ENCODE measurements at regions not wholly inside any gene's neighbourhood (a gene's known extent, or its start where the extent isn't known, plus 50 kb on each side); places are given as distances from the start of the nearest gene placed in this dataset.

GRCh38 chr2:128786741-128787478, 468.2 kb upstream of the HS6ST1 start:
- intact Hi-C loops (cut with micrococcal nuclease; ENCODE audit: unreplicated experiment), result no loop called here
- ATAC-seq, result 0 out of 3 replicates have a peak, but pooled peaks have one; percentile 12
- CTCF ChIA-PET (ENCODE audit: low intra/inter-chr PET ratio, low total read pairs), result no interaction called here
- TF ChIP-seq, protein P1, sequence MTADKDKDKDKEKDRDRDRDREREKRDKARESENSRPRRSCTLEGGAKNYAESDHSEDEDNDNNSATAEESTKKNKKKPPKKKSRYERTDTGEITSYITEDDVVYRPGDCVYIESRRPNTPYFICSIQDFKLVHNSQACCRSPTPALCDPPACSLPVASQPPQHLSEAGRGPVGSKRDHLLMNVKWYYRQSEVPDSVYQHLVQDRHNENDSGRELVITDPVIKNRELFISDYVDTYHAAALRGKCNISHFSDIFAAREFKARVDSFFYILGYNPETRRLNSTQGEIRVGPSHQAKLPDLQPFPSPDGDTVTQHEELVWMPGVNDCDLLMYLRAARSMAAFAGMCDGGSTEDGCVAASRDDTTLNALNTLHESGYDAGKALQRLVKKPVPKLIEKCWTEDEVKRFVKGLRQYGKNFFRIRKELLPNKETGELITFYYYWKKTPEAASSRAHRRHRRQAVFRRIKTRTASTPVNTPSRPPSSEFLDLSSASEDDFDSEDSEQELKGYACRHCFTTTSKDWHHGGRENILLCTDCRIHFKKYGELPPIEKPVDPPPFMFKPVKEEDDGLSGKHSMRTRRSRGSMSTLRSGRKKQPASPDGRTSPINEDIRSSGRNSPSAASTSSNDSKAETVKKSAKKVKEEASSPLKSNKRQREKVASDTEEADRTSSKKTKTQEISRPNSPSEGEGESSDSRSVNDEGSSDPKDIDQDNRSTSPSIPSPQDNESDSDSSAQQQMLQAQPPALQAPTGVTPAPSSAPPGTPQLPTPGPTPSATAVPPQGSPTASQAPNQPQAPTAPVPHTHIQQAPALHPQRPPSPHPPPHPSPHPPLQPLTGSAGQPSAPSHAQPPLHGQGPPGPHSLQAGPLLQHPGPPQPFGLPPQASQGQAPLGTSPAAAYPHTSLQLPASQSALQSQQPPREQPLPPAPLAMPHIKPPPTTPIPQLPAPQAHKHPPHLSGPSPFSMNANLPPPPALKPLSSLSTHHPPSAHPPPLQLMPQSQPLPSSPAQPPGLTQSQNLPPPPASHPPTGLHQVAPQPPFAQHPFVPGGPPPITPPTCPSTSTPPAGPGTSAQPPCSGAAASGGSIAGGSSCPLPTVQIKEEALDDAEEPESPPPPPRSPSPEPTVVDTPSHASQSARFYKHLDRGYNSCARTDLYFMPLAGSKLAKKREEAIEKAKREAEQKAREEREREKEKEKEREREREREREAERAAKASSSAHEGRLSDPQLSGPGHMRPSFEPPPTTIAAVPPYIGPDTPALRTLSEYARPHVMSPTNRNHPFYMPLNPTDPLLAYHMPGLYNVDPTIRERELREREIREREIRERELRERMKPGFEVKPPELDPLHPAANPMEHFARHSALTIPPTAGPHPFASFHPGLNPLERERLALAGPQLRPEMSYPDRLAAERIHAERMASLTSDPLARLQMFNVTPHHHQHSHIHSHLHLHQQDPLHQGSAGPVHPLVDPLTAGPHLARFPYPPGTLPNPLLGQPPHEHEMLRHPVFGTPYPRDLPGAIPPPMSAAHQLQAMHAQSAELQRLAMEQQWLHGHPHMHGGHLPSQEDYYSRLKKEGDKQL (CRISPR knock-in tag; IDR thresholded peaks at IDR 0.05; ENCODE audit: low read depth), result no peak
- TF ChIP-seq NAIF1 (CRISPR knock-in tag; IDR thresholded peaks at IDR 0.05; ENCODE audit: borderline replicate concordance) (no peak), NFIC (IDR thresholded peaks at IDR 0.05; ENCODE audit: low read length) (no peak), JUND (CRISPR knock-in tag; IDR thresholded peaks at IDR 0.05) (no peak), CEBPZ (IDR thresholded peaks at IDR 0.05; ENCODE audit: low read length) (no peak), FUBP1 (CRISPR knock-in tag; IDR thresholded peaks at IDR 0.05; ENCODE audit: borderline replicate concordance) (no peak), GATAD1 (CRISPR knock-in tag; IDR thresholded peaks at IDR 0.05) (no peak), NFYC (CRISPR knock-in tag; IDR thresholded peaks at IDR 0.05) (no peak), NFE2L1 (CRISPR knock-in tag; IDR thresholded peaks at IDR 0.05; ENCODE audit: borderline replicate concordance) (no peak), KDM4B (CRISPR knock-in tag; IDR thresholded peaks at IDR 0.05) (no peak), ZFP82 (CRISPR knock-in tag; IDR thresholded peaks at IDR 0.05; ENCODE audit: borderline replicate concordance) (no peak), ZNF713 (CRISPR knock-in tag; IDR thresholded peaks at IDR 0.05) (no peak)

More at GRCh38 chr2:128786741-128787478, 468.2 kb upstream of the HS6ST1 start:
- POLR2A ChIA-PET, result no interaction called here
- no peaks in the 10 kb centered on the region for H4K20me1 ChIP-seq (ENCODE audit: insufficient read depth, low read length)
- H3K4me1 ChIP-seq (ENCODE audit: insufficient read depth, low read length), result no peaks in the 10 kb centered on the region
- in situ Hi-C loops (cut with HindIII; ENCODE audit: extremely low pct_ligation_motif_present, low pct_unique_long_range_greater_than_20kb), result no loop called here
- DNase-seq (ENCODE audit: low spot score) (no peak), FAIRE-seq (no peak)
- WGBS (ENCODE audit: low lambda C conversion rate), result 8% methylated on average over 8 of the region's 9 CpGs
- H3K27me3 ChIP-seq (ENCODE audit: control insufficient read depth in 1 of 2, insufficient read depth in 2 of 2, low read length in 2 of 2), result peaks cover 3 to 66% of the 10 kb centered on the region in 2 experiments; a peak in 4 of 5 replicates
- no peak overlapping the region for H3K4me2 ChIP-seq (ENCODE audit: low read depth, low read length)
- no peak overlapping the region for H2AFZ ChIP-seq (ENCODE audit: low read length)
- BruUV-seq (replicated peaks), result no TSS peak
- H3K9me3 ChIP-seq (ENCODE audit: low read length), result no peaks in the 10 kb centered on the region
- no peak overlapping the region for H3K27ac ChIP-seq (ENCODE audit: extremely low read length, insufficient read depth, low read length)
- no peak overlapping the region for H3K9ac ChIP-seq (ENCODE audit: insufficient read depth, low read depth, low read length)
- no peaks in the 10 kb centered on the region for H3K36me3 ChIP-seq (replicated peaks in 1 of 2; ENCODE audit: control insufficient read depth in 1 of 2, insufficient read depth in 2 of 2, low read length in 2 of 2)
- H3K79me2 ChIP-seq (ENCODE audit: insufficient read depth, low read length), result no peaks in the 10 kb centered on the region
- no peak overlapping the region for H3K4me3 ChIP-seq (replicated peaks in 1 of 3; ENCODE audit: insufficient read depth in 1 of 3, low read depth in 2 of 3, low read length in 3 of 3)
